ENCODE measurements at regions not wholly inside any gene's neighbourhood (a gene's known extent, or its start where the extent isn't known, plus 50 kb on each side); places are given as distances from the start of the nearest gene placed in this dataset.
"Not testable (repeated sequence)": the region's sequence is repeated elsewhere in the genome, so short reads cannot be mapped to it uniquely, and the experiment has no call there.

GRCh38 chr7:39863675-39864322 lies 86.3 kb upstream of the CDK13 start:
- 36% methylated on average over 2 of the region's 3 CpGs for WGBS (ENCODE audit: insufficient coverage, low coverage, missing lambda C conversion rate)

GRCh38 chr7:39869888-39870522 lies 80.1 kb upstream of the CDK13 start:
- H3K79me2 ChIP-seq (ENCODE audit: control insufficient read depth, insufficient read depth, low read length); CTCF ChIA-PET (ENCODE audit: low intra/inter-chr PET ratio); H3K9me3 ChIP-seq (replicated peaks; ENCODE audit: control insufficient read depth, insufficient read depth, low read depth, low read length); H3K9me1 ChIP-seq (ENCODE audit: control insufficient read depth, insufficient read depth, low read length); H3K27ac ChIP-seq (ENCODE audit: extremely low read depth, low read depth, low read length); H3K4me1 ChIP-seq (replicated peaks in 1 of 2; ENCODE audit: control insufficient read depth in 2 of 2, insufficient read depth in 2 of 2, low read length in 2 of 2); H2AFZ ChIP-seq (ENCODE audit: low read depth, low read length); ATAC-seq; DNase-seq (ENCODE audit: extremely low read depth in 1 of 4, low spot score in 3 of 4); FAIRE-seq; H3K36me3 ChIP-seq (ENCODE audit: control insufficient read depth, insufficient read depth, low read length); BruUV-seq (replicated peaks); in situ Hi-C loops (cut with MboI); H3K4me3 ChIP-seq; H3K9ac ChIP-seq (ENCODE audit: insufficient read depth in 1 of 2, low read depth in 2 of 2, low read length in 2 of 2); H4K20me1 ChIP-seq (replicated peaks; ENCODE audit: control insufficient read depth, insufficient read depth, low read length); POLR2A ChIA-PET; intact Hi-C loops (cut with micrococcal nuclease); H3K4me2 ChIP-seq (ENCODE audit: insufficient read depth, low read length); H3K27me3 ChIP-seq (ENCODE audit: control insufficient read depth in 2 of 2, insufficient read depth in 2 of 2, low read length in 2 of 2): not testable (repeated sequence)
- WGBS (ENCODE audit: insufficient coverage, low coverage, missing lambda C conversion rate), result 6% methylated on average over 5 of the region's 5 CpGs

More at GRCh38 chr7:39863675-39864322, 86.3 kb upstream of the CDK13 start:
- BruUV-seq (replicated peaks); intact Hi-C loops (cut with micrococcal nuclease); CTCF ChIA-PET (ENCODE audit: low intra/inter-chr PET ratio); H3K79me2 ChIP-seq (ENCODE audit: control insufficient read depth, insufficient read depth, low read length); POLR2A ChIA-PET; H3K4me3 ChIP-seq; H3K27ac ChIP-seq (ENCODE audit: extremely low read depth, low read depth, low read length); H3K4me2 ChIP-seq (ENCODE audit: insufficient read depth, low read length); H3K27me3 ChIP-seq (ENCODE audit: control insufficient read depth in 2 of 2, insufficient read depth in 2 of 2, low read length in 2 of 2); H3K9me3 ChIP-seq (replicated peaks; ENCODE audit: control insufficient read depth, insufficient read depth, low read depth, low read length); H4K20me1 ChIP-seq (replicated peaks; ENCODE audit: control insufficient read depth, insufficient read depth, low read length); in situ Hi-C loops (cut with MboI); FAIRE-seq; H3K9me1 ChIP-seq (ENCODE audit: control insufficient read depth, insufficient read depth, low read length); H3K9ac ChIP-seq (ENCODE audit: insufficient read depth in 1 of 2, low read depth in 2 of 2, low read length in 2 of 2); H2AFZ ChIP-seq (ENCODE audit: low read depth, low read length); H3K4me1 ChIP-seq (replicated peaks in 1 of 2; ENCODE audit: control insufficient read depth in 2 of 2, insufficient read depth in 2 of 2, low read length in 2 of 2); H3K36me3 ChIP-seq (ENCODE audit: control insufficient read depth, insufficient read depth, low read length): not testable (repeated sequence)
- peak in 2 of 3 experiments; percentile 25 to 26; a peak in 2 of 6 replicates for TF ChIP-seq CTCF (IDR thresholded peaks at IDR 0.05 in 2 of 3, conservative IDR thresholded peaks at IDR 0.05 in 1 of 3; ENCODE audit: insufficient read depth in 2 of 3, low read depth in 1 of 3, low read length in 3 of 3)
- peak; percentile 79 for ATAC-seq
- DNase-seq (ENCODE audit: extremely low read depth in 1 of 4, low spot score in 3 of 4), result peak in 1 of 4 experiments; percentile 24

GRCh38 chr7:39871610-39872009 lies 78.4 kb upstream of the CDK13 start:
- intact Hi-C loops (cut with micrococcal nuclease); H3K4me2 ChIP-seq (ENCODE audit: insufficient read depth, low read length); H4K20me1 ChIP-seq (replicated peaks; ENCODE audit: control insufficient read depth, insufficient read depth, low read length); BruUV-seq (replicated peaks); H3K4me3 ChIP-seq; H2AFZ ChIP-seq (ENCODE audit: low read depth, low read length); H3K9ac ChIP-seq (ENCODE audit: insufficient read depth in 1 of 2, low read depth in 2 of 2, low read length in 2 of 2); H3K79me2 ChIP-seq (ENCODE audit: control insufficient read depth, insufficient read depth, low read length); DNase-seq (ENCODE audit: extremely low read depth in 1 of 4, low spot score in 3 of 4); H3K9me3 ChIP-seq (replicated peaks; ENCODE audit: control insufficient read depth, insufficient read depth, low read depth, low read length); H3K9me1 ChIP-seq (ENCODE audit: control insufficient read depth, insufficient read depth, low read length); FAIRE-seq; H3K27me3 ChIP-seq (ENCODE audit: control insufficient read depth in 2 of 2, insufficient read depth in 2 of 2, low read length in 2 of 2); CTCF ChIA-PET (ENCODE audit: low intra/inter-chr PET ratio); H3K36me3 ChIP-seq (ENCODE audit: control insufficient read depth, insufficient read depth, low read length); in situ Hi-C loops (cut with MboI); H3K4me1 ChIP-seq (replicated peaks in 1 of 2; ENCODE audit: control insufficient read depth in 2 of 2, insufficient read depth in 2 of 2, low read length in 2 of 2); POLR2A ChIA-PET; H3K27ac ChIP-seq (ENCODE audit: extremely low read depth, low read depth, low read length); ATAC-seq: not testable (repeated sequence)
- WGBS (ENCODE audit: insufficient coverage, low coverage, missing lambda C conversion rate), result 6% methylated on average over 4 of the region's 4 CpGs

Measured in K562 (cell line).